Calu3 (cell line): ENCODE measurements at regions not wholly inside any gene's neighbourhood (a gene's known extent, or its start where the extent isn't known, plus 50 kb on each side); places are given as distances from the start of the nearest gene placed in this dataset.

Experiments
- BruUV-seq: library from RNA; stranded (reverse); fragments of 400-500 nt; replicated peaks from 2 replicates; lab custom pipeline; 2021; lab: Mats Ljungman, UMichigan
- CTCF ChIA-PET: fragments of 300-600 bp; sonication (Branson Sonifier 250); formaldehyde crosslinking; loops from one replicate; lab custom pipeline; 2022; ENCODE audit warnings: antibody characterized with exemption; lab: Charles Lee
- DNase-seq: peaks from one replicate; pipeline ENCODE4 v3.0.0; 2022
- H3K27ac Mint-ChIP-seq: one replicate; pipeline ENCODE4 v1.8.0; 2022; ENCODE audit warnings: mixed read lengths; ENCODE audit not compliant: unreplicated experiment
- H3K27me3 Mint-ChIP-seq: one replicate; pipeline ENCODE4 v1.8.0; 2022; ENCODE audit warnings: mixed read lengths; ENCODE audit not compliant: unreplicated experiment
- H3K36me3 Mint-ChIP-seq: one replicate; pipeline ENCODE4 v1.8.0; 2022; ENCODE audit warnings: mild to moderate bottlenecking, moderate library complexity, mixed read lengths; ENCODE audit not compliant: insufficient read depth, unreplicated experiment
- H3K4me1 Mint-ChIP-seq: one replicate; pipeline ENCODE4 v1.8.0; 2022; ENCODE audit warnings: mild to moderate bottlenecking, low read depth, mixed read lengths; ENCODE audit not compliant: unreplicated experiment
- H3K4me3 Mint-ChIP-seq: one replicate; pipeline ENCODE4 v1.8.0; 2022; ENCODE audit warnings: mild to moderate bottlenecking, low read depth, moderate library complexity, mixed read lengths; ENCODE audit not compliant: unreplicated experiment
- H3K9me3 Mint-ChIP-seq: one replicate; pipeline ENCODE4 v1.8.0; 2022; ENCODE audit warnings: low read depth, mixed read lengths; ENCODE audit not compliant: unreplicated experiment
- CTCF ChIP-seq: fragments of 200-600 bp; IDR thresholded peaks from one replicate; pipeline ENCODE4 v1.8.0; 2022; ENCODE audit warnings: antibody characterized with exemption; ENCODE audit not compliant: unreplicated experiment
- intact Hi-C: fragments of 100-400 bp; cut with micrococcal nuclease; formaldehyde crosslinking; loops from one replicate; pipeline ENCODE4 v1.10.0; 2022; ENCODE audit not compliant: unreplicated experiment

GRCh38 chr1:221626041-221626440, 115.8 kb downstream of the DUSP10 start:
- CTCF ChIA-PET, result no interaction called here

GRCh38 chr1:221630236-221630635, 111.7 kb downstream of the DUSP10 start:
- H3K27ac Mint-ChIP-seq, result no peak overlapping the region
- H3K27me3 Mint-ChIP-seq, result no peaks in the 10 kb centered on the region
- no peaks in the 10 kb centered on the region for H3K36me3 Mint-ChIP-seq
- CTCF ChIA-PET, result no interaction called here
- intact Hi-C loops, result no loop called here
- H3K4me1 Mint-ChIP-seq, result no peaks in the 10 kb centered on the region
- TF ChIP-seq CTCF, result no peak
- H3K4me3 Mint-ChIP-seq, result no peak overlapping the region
- no peaks in the 10 kb centered on the region for H3K9me3 Mint-ChIP-seq
- no TSS peak for BruUV-seq
- no peak for DNase-seq

More at GRCh38 chr1:221626041-221626440, 115.8 kb downstream of the DUSP10 start:
- H3K4me1 Mint-ChIP-seq, result no peaks in the 10 kb centered on the region
- H3K27ac Mint-ChIP-seq, result no peak overlapping the region
- BruUV-seq, result no TSS peak
- no peaks in the 10 kb centered on the region for H3K27me3 Mint-ChIP-seq
- no peak for TF ChIP-seq CTCF
- intact Hi-C loops, result no loop called here
- no peak for DNase-seq
- no peaks in the 10 kb centered on the region for H3K9me3 Mint-ChIP-seq
- no peak overlapping the region for H3K4me3 Mint-ChIP-seq
- no peaks in the 10 kb centered on the region for H3K36me3 Mint-ChIP-seq

- TF ChIP-seq CTCF, result no peak
- H3K4me3 Mint-ChIP-seq, result no peak overlapping the region
- no peak for DNase-seq
- CTCF ChIA-PET, result no interaction called here
- BruUV-seq, result no TSS peak
- no peaks in the 10 kb centered on the region for H3K27me3 Mint-ChIP-seq
- H3K4me1 Mint-ChIP-seq, result no peaks in the 10 kb centered on the region
- intact Hi-C loops, result no loop called here
- H3K36me3 Mint-ChIP-seq, result no peaks in the 10 kb centered on the region
- H3K9me3 Mint-ChIP-seq, result no peaks in the 10 kb centered on the region
- H3K27ac Mint-ChIP-seq, result no peak overlapping the region
Observed at GRCh38 chr1:221631556-221631955, 110.3 kb downstream of the DUSP10 start.

- TF ChIP-seq CTCF, result no peak
- no peaks in the 10 kb centered on the region for H3K36me3 Mint-ChIP-seq
- CTCF ChIA-PET, result no interaction called here
- no peaks in the 10 kb centered on the region for H3K4me1 Mint-ChIP-seq
- H3K4me3 Mint-ChIP-seq, result no peak overlapping the region
- no peak overlapping the region for H3K27ac Mint-ChIP-seq
- H3K9me3 Mint-ChIP-seq, result no peaks in the 10 kb centered on the region
- H3K27me3 Mint-ChIP-seq, result no peaks in the 10 kb centered on the region
- intact Hi-C loops, result no loop called here
- no TSS peak for BruUV-seq
- DNase-seq, result no peak
Observed at GRCh38 chr1:221632072-221632471, 109.8 kb downstream of the DUSP10 start.
